ENCODE measurements at regions not wholly inside any gene's neighbourhood (a gene's known extent, or its start where the extent isn't known, plus 50 kb on each side); places are given as distances from the start of the nearest gene placed in this dataset.

DNA sequence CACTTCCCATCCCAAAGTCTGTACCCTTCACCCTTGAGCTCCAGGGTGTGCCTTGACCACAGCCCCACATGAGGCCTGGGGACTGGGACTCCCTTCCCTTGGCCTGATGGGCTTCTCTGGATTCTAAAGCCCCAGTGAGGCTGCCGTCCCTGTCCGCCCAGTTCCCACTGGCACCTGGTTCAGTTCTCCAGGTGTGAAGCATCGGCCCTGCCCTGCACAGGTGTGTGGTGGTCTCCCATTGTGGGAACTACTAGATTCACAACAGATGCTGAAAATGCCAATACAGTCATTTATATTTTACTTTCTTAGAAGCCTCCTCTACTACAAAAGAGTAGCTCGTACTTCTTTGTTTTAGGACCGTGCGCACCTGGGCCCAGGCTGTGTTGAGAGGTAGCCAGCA is 72.8 kb downstream of the TTLL2 start:
- TF ChIP-seq POLR2A (IDR thresholded peaks at IDR 0.05; ENCODE audit: low read depth, low read length) = no peak
- TF ChIP-seq POLR2AphosphoS5 (IDR thresholded peaks at IDR 0.05; ENCODE audit: low read depth, low read length) = no peak
- no peak for TF ChIP-seq TAF1 (IDR thresholded peaks at IDR 0.05; ENCODE audit: low read depth, low read length)
- TF ChIP-seq SPI1 (IDR thresholded peaks at IDR 0.05; ENCODE audit: low read depth, low read length) = no peak
- TF ChIP-seq POU2F2 (IDR thresholded peaks at IDR 0.05; ENCODE audit: low read depth, low read length) = no peak
